Skin epidermis (tissue), 12 donors: ENCODE measurements at regions not wholly inside any gene's neighbourhood (a gene's known extent, or its start where the extent isn't known, plus 50 kb on each side); places are given as distances from the start of the nearest gene placed in this dataset.

Experiments
- H3K27ac ChIP-seq, 21 experiments: fragments of 200-600 bp; sonication (generic) in 11 of 21; one replicate each; pipeline ENCODE4 v1.5.0; 2020; ENCODE audit warnings: mild to moderate bottlenecking in 3 of 21, inconsistent platforms in 2 of 21, moderate library complexity in 2 of 21
- H3K4me3 ChIP-seq, 7 experiments: fragments of 200-600 bp; sonication (generic) in 2 of 7; one replicate each; pipeline ENCODE4 v1.5.0; 2020; ENCODE audit warnings: inconsistent platforms in 2 of 7, mild to moderate bottlenecking in 2 of 7, moderate library complexity in 1 of 7

DNA sequence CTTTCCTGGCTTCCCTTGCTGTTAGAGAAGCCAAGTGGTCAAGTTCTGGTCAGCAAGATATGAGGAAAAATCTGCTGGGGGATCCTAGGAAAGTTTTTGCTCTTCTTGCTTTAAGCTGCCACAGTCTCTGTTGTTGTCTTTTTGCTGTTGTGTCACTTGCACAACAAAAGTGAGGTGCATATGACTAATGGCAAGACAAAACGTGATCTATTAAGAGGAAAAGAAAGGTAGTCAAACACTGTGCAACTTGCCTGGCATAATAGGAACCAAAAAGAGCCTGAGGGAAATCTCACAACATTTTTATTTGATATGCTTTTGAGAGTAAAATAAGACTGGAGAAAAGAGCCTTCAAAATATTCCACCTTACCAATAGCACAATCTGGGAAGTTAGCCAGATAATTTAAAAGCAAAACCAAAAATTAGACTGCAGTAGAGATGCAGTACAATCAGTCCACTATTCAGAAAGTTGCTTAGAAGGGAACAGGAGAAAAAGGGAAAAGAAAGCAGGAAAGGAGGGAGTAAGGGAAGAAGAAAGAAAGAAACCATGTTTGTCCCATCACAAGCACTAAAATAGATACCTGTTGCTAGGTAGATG lies 110.0 kb upstream of the SLC4A7 start:
- no peak overlapping the region for H3K4me3 ChIP-seq
- H3K27ac ChIP-seq = peak overlapping the region in 4 of 21 experiments; percentile 5 to 74 (median 28)

- Histone ChIP-seq H3K4me3 (no peak overlapping the region), H3K27ac (no peak overlapping the region)
These were observed 109.0 kb upstream of the SLC4A7 start for GRCh38 chr3:27593173-27593572.

DNA sequence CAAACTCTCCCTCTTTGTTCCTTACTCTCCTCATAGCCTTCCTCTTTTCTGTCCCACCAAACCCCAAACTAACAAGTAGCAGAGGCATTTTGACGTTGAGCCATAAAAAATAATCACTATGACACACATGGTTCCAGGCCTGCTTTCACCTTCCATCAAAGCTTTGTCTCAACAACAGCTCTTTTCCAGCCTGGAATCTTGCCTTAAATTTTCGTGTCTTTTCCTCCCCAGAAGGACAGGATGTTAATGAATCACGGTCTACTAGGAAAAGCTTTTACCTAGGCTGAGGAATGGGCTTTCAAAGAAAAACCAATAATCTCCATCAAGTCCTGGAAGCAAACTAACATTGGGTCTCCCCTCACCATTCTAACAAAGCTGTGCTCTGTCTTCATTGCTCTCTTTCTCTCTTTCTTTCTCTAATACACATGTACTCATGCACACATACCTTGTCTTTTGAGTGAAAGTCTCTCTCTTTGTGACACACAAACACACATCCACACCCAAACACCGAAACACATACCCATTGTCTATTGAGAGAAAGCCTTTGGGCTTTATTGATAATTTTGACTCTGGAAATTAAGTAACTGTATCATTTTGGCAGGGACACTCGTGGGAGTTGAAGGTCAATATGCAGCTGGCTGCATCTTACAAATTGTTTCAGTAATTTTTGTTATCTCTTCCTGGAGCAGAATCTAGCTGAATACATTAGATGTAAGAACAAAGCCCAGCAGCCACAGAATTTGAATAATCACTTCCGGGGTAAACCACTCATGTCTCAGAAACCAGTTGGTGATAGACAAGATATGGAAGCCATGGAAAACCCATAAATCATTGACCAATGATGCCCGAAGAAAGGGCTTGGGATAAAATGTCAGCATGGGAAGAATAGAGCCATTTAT lies 107.4 kb upstream of the SLC4A7 start:
- Histone ChIP-seq H3K27ac (peak overlapping the region in 19 of 21 experiments; percentile 10 to 90 (median 73)), H3K4me3 (no peak overlapping the region)

- Histone ChIP-seq H3K4me3 (no peak overlapping the region), H3K27ac (peak overlapping the region in 19 of 21 experiments; percentile 9 to 90 (median 73))
These were observed 106.5 kb upstream of the SLC4A7 start for GRCh38 chr3:27590437-27591298.

GRCh38 chr3:27589795-27590194 lies 105.6 kb upstream of the SLC4A7 start:
- no peak overlapping the region for H3K4me3 ChIP-seq
- H3K27ac ChIP-seq = peak overlapping the region in 16 of 21 experiments; percentile 9 to 90 (median 74)

GRCh38 chr3:27585429-27585828 lies 101.2 kb upstream of the SLC4A7 start:
- Histone ChIP-seq H3K4me3 (no peak overlapping the region), H3K27ac (no peak overlapping the region)

DNA sequence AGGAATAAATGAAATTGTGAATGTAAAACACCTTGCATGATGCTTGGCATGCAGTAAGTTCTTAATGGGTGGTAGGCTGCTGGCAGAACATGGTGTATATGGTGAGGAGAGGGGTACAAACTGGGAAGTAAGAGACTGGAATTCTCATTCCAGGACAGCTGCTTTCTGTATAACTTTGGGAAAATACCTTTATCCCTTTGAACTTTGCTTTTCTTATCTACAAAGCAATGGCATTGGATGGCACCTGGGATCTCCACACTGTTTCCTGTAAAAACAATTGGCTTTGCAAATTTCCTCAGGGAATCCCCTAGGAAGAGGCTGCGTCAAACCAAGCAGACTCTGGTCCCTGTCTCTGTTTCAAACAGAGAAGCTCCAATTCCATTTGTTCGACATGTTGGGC lies 100.7 kb upstream of the SLC4A7 start:
- Histone ChIP-seq H3K27ac (peak overlapping the region in 1 of 21 experiments; percentile 12), H3K4me3 (no peak overlapping the region)

DNA sequence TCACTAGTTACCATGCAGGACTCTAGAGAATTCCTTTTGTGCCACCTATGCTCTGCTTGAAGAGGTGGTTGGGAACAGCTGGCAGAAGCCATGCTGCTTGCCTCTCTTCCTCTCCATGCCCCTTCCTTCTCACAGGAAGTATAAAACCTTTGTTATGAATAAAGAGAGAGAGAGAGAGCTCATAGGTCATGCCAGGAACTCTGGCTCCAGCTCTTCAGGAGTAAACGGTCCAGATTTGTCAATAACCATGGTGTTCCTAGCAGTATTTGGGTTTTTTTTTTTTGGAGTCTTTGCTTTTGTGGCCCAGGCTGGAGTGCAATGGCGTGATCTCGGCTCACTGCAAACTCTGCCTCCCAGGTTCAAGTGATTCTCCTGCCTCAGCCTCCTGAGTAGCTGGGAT lies 97.7 kb upstream of the SLC4A7 start:
- no peak overlapping the region for H3K27ac ChIP-seq
- no peak overlapping the region for H3K4me3 ChIP-seq

DNA sequence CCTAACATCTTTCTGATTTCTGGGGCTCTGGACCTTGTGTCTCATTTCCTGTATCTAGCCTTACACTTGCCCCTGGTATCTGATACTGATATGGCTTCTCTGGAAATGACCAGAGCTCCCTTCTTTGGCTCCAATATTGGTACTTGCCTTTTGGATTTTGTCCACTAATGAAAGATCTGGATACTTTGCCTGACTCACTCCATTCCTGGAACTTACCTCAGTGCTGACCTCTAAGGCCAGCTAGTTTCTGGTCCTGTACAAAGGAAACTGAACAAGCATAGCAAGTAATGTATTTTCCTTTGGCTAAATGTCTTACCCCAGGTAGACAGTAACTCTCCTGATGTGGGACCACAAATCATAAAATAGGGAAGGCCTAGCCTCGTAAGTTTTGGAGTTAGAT lies 93.8 kb upstream of the SLC4A7 start:
- no peak overlapping the region for H3K4me3 ChIP-seq
- H3K27ac ChIP-seq = peak overlapping the region in 1 of 21 experiments; percentile 27

DNA sequence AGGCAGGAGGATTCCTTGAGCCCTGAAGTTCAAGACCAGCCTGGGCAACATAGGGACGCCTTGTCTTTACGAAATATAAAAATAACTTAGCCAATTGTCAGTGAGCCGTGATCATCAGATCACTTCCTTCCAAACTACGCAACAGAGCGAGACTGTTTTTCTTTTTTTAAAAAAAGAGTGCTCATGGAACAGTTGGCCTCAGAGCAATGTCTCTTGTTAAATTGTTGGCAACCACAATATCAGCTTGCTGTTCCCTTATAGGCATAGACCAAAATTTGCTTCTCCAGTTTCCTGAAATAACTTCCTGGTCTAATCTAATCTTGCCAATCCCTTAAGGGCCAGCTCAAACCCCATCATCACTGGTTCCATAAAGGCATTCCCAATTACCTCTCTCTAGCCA lies 93.3 kb upstream of the SLC4A7 start:
- Histone ChIP-seq H3K27ac (peak overlapping the region in 4 of 21 experiments; percentile 17 to 50 (median 38)), H3K4me3 (no peak overlapping the region)

GRCh38 chr3:27576171-27576570 lies 92.0 kb upstream of the SLC4A7 start:
- H3K27ac ChIP-seq = no peak overlapping the region
- H3K4me3 ChIP-seq = no peak overlapping the region

- no peak overlapping the region for H3K27ac ChIP-seq
- H3K4me3 ChIP-seq = no peak overlapping the region
These were observed 91.3 kb upstream of the SLC4A7 start for GRCh38 chr3:27575499-27575898.

GRCh38 chr3:27574438-27574795 lies 90.2 kb upstream of the SLC4A7 start:
- Histone ChIP-seq H3K27ac (no peak overlapping the region), H3K4me3 (no peak overlapping the region)

GRCh38 chr3:27573780-27574437 lies 89.7 kb upstream of the SLC4A7 start:
- H3K4me3 ChIP-seq = no peak overlapping the region
- H3K27ac ChIP-seq = no peak overlapping the region

DNA sequence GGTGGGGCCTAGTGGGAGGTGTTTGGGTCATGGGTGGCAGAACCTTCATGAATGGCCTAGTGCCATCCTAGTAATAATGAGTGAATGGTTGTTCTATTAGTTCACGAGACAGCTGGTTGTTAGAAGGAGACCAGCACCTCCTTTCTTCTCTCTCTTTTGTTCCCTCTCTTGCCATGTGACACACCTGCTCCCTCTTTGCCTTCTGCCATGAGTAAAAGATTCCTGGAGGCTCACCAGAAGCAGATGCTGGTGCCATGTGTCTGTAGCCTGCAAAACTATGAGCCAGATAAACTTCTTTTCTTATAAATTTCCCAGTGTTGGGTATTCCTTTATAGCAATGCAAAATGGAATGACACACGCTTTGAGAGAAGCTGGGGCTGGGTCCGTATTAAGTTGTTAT lies 89.0 kb upstream of the SLC4A7 start:
- Histone ChIP-seq H3K27ac (no peak overlapping the region), H3K4me3 (no peak overlapping the region)

DNA sequence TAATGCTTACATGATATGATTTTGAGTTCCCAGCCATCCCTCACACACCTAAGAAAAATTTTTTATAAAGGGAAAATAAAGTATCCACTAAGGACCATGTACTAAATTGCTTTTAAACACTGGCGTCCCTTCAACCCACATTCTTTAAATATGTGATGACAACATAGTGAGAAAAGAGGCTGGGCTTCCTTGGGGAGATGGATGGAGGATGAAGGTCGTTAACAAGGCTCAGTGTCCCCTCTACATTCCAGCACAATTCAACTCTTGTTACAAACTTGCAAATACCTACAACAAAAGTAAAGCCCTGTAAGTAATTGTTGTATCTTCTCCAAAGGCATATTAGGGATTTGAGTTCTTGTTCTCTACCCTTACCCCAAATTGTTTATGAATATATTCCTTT lies 87.2 kb upstream of the SLC4A7 start:
- Histone ChIP-seq H3K27ac (no peak overlapping the region), H3K4me3 (no peak overlapping the region)

- peak overlapping the region in 1 of 21 experiments; percentile 34 for H3K27ac ChIP-seq
- no peak overlapping the region for H3K4me3 ChIP-seq
These were observed 86.4 kb upstream of the SLC4A7 start for GRCh38 chr3:27570421-27571106.

GRCh38 chr3:27568393-27568792 lies 84.2 kb upstream of the SLC4A7 start:
- H3K27ac ChIP-seq = peak overlapping the region in 2 of 21 experiments; percentile 24
- no peak overlapping the region for H3K4me3 ChIP-seq

- no peak overlapping the region for H3K4me3 ChIP-seq
- H3K27ac ChIP-seq = no peak overlapping the region
These were observed 83.1 kb upstream of the SLC4A7 start for GRCh38 chr3:27567251-27567650.
